ENCODE measurements at regions not wholly inside any gene's neighbourhood (a gene's known extent, or its start where the extent isn't known, plus 50 kb on each side); places are given as distances from the start of the nearest gene placed in this dataset.
A peak's percentile ranks its signal among the peaks of the same experiment; 100 is the strongest.

DNA sequence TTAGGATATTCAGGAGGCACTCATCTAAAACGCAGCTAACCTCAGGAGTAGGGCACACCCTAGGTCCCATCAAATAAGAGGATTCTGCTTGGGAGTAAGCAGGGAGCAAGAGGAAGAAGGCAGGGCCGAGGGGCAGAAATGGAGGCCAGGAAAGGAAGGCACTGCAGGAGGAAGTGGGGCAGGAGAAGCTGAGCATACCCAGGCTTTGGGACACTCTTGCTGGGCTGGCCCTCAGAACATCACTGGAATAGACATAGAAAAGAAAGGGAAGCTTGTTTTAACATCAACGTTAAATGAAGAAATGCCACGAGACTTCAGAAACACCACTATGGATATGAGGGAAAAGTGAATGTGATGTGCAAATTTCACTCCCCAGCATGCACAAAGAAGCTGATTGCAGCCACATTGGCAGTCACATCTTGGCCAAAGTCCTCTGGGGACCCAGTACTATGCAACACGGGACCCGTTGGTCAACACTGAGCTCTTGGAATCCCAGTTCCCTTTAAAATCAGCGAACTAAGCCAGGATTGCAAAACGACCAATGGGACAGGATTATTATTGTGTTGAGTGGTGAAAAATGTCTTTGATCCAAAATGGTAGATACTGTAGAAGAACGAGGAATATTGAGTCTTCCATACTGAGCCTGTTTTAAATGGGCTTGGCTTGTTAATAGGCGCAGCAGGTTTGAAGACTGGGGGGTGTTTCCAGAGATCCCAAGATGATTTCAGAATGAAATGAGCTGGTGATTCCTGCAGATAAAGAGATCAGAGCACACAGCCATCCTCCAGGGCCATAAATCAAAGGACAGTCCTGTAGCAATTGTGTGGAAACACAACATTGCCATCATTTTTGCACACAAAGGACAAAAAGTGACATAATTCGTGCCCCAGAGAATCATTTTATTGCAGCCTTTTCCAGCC is 152.4 kb downstream of the TOMM20 start (continued):
- TF ChIP-seq SIN3A (IDR thresholded peaks at IDR 0.05; ENCODE audit: borderline replicate concordance in 2 of 2, control insufficient read depth in 1 of 2, low read depth in 2 of 2, low read length in 2 of 2) = no peak
- TF ChIP-seq, protein P1, sequence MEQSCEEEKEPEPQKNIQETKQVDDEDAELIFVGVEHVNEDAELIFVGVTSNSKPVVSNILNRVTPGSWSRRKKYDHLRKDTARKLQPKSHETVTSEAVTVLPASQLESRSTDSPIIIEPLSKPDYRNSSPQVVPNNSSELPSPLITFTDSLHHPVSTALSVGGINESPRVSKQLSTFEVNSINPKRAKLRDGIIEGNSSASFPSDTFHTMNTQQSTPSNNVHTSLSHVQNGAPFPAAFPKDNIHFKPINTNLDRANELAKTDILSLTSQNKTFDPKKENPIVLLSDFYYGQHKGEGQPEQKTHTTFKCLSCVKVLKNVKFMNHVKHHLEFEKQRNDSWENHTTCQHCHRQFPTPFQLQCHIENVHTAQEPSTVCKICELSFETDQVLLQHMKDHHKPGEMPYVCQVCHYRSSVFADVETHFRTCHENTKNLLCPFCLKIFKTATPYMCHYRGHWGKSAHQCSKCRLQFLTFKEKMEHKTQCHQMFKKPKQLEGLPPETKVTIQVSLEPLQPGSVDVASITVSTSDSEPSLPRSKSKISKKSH (CRISPR knock-in tag; IDR thresholded peaks at IDR 0.05) = no peak
- no peak; the same call in 1 of the 2 replicates for TF ChIP-seq HMG20A (CRISPR knock-in tag; conservative IDR thresholded peaks at IDR 0.05)
- TF ChIP-seq TEAD1 (CRISPR knock-in tag; IDR thresholded peaks at IDR 0.05) = no peak
- peak; percentile 73 for TF ChIP-seq CBFA2T3 (IDR thresholded peaks at IDR 0.05)
- no peak for TF ChIP-seq NUFIP1 (IDR thresholded peaks at IDR 0.05; ENCODE audit: partially characterized antibody)
- TF ChIP-seq, protein P2, sequence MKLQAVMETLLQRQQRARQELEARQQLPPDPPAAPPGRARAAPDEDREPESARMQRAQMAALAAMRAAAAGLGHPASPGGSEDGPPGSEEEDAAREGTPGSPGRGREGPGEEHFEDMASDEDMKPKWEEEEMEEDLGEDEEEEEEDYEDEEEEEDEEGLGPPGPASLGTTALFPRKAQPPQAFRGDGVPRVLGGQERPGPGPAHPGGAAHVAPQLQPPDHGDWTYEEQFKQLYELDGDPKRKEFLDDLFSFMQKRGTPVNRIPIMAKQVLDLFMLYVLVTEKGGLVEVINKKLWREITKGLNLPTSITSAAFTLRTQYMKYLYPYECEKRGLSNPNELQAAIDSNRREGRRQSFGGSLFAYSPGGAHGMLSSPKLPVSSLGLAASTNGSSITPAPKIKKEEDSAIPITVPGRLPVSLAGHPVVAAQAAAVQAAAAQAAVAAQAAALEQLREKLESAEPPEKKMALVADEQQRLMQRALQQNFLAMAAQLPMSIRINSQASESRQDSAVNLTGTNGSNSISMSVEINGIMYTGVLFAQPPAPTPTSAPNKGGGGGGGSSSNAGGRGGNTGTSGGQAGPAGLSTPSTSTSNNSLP (IDR thresholded peaks at IDR 0.05; ENCODE audit: borderline replicate concordance, low read depth, low read length) = no peak
- no peak for TF ChIP-seq DDX20 (tag; IDR thresholded peaks at IDR 0.05; ENCODE audit: low read depth)
- TF ChIP-seq, protein P3, sequence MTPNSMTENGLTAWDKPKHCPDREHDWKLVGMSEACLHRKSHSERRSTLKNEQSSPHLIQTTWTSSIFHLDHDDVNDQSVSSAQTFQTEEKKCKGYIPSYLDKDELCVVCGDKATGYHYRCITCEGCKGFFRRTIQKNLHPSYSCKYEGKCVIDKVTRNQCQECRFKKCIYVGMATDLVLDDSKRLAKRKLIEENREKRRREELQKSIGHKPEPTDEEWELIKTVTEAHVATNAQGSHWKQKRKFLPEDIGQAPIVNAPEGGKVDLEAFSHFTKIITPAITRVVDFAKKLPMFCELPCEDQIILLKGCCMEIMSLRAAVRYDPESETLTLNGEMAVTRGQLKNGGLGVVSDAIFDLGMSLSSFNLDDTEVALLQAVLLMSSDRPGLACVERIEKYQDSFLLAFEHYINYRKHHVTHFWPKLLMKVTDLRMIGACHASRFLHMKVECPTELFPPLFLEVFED (CRISPR knock-in tag; conservative IDR thresholded peaks at IDR 0.05) = 0 out of 2 replicates have a peak, but pooled peaks have one; percentile 24
- no peak for TF ChIP-seq TARDBP (IDR thresholded peaks at IDR 0.05)
- TF ChIP-seq SMARCB1 (IDR thresholded peaks at IDR 0.05; ENCODE audit: insufficient read length, low read depth) = no peak
- no peak for TF ChIP-seq TBP (optimal IDR thresholded peaks at IDR 0.05; ENCODE audit: low read depth, low read length)
- 0 out of 2 replicates have a peak, but pooled peaks have one; percentile 7 for TF ChIP-seq NFIC (IDR thresholded peaks at IDR 0.05)
- no peak for TF ChIP-seq MCM3 (IDR thresholded peaks at IDR 0.05)
- TF ChIP-seq CREB1 (IDR thresholded peaks at IDR 0.05) = no peak
- no peak for TF ChIP-seq CREB1 (CRISPR knock-in tag; IDR thresholded peaks at IDR 0.05)
- TF ChIP-seq PHTF2 (CRISPR knock-in tag; IDR thresholded peaks at IDR 0.05) = no peak
- 0 out of 2 replicates have a peak, but pooled peaks have one; percentile 50 for TF ChIP-seq ERF (CRISPR knock-in tag; IDR thresholded peaks at IDR 0.05)
- TF ChIP-seq MXI1 (IDR thresholded peaks at IDR 0.05; ENCODE audit: low read depth, low read length) = no peak
- peak; percentile 57; the same call in 1 of the 2 replicates for TF ChIP-seq SMARCA4 (IDR thresholded peaks at IDR 0.05)
- TF ChIP-seq ZNF668 (CRISPR knock-in tag; IDR thresholded peaks at IDR 0.05) = 0 out of 2 replicates have a peak, but pooled peaks have one; percentile 20
- peak; percentile 72 for TF ChIP-seq CEBPB (tag; IDR thresholded peaks at IDR 0.05)
- TF ChIP-seq, protein P4, sequence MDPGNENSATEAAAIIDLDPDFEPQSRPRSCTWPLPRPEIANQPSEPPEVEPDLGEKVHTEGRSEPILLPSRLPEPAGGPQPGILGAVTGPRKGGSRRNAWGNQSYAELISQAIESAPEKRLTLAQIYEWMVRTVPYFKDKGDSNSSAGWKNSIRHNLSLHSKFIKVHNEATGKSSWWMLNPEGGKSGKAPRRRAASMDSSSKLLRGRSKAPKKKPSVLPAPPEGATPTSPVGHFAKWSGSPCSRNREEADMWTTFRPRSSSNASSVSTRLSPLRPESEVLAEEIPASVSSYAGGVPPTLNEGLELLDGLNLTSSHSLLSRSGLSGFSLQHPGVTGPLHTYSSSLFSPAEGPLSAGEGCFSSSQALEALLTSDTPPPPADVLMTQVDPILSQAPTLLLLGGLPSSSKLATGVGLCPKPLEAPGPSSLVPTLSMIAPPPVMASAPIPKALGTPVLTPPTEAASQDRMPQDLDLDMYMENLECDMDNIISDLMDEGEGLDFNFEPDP (CRISPR knock-in tag; IDR thresholded peaks at IDR 0.05) = no peak
- TF ChIP-seq EHMT2 (IDR thresholded peaks at IDR 0.05) = peak; percentile 31; the same call in 1 of the 2 replicates

Data from K562 (cell line).